DOHH2 (cell line): ENCODE measurements at regions not wholly inside any gene's neighbourhood (a gene's known extent, or its start where the extent isn't known, plus 50 kb on each side); places are given as distances from the start of the nearest gene placed in this dataset.

Experiments
- H3F3A ChIP-seq: fragments of 200-600 bp; sonication (generic), shearing (Covaris generic); 2 replicates; pipeline ENCODE4 v1.6.0; 2016; ENCODE audit warnings: antibody characterized with exemption, mild to moderate bottlenecking; ENCODE audit not compliant: control insufficient read depth, insufficient read depth
- H3K27ac ChIP-seq: fragments of 200-600 bp; sonication (generic); 2 replicates; pipeline ENCODE4 v1.5.1; 2014; ENCODE audit warnings: low read depth, mild to moderate bottlenecking, low read length, moderate library complexity
- H3K27me3 ChIP-seq: fragments of 200-600 bp; sonication (generic); 2 replicates; pipeline ENCODE4 v1.6.1; 2014; ENCODE audit warnings: mild to moderate bottlenecking, low read length, mixed read lengths; ENCODE audit not compliant: control insufficient read depth
- H3K36me3 ChIP-seq: fragments of 200-600 bp; sonication (generic); 2 replicates; pipeline ENCODE4 v1.6.1; 2014; ENCODE audit warnings: mild to moderate bottlenecking, low read length, moderate library complexity, mixed read lengths; ENCODE audit not compliant: control insufficient read depth
- H3K4me1 ChIP-seq: fragments of 200-600 bp; sonication (generic); 2 replicates; pipeline ENCODE4 v1.6.1; 2014; ENCODE audit warnings: mild to moderate bottlenecking, low read length, mixed read lengths; ENCODE audit not compliant: control insufficient read depth
- H3K4me2 ChIP-seq: fragments of 200-600 bp; sonication (generic); 2 replicates; pipeline ENCODE4 v1.6.0; 2014; ENCODE audit warnings: mild to moderate bottlenecking, low read length, moderate library complexity
- H3K4me3 ChIP-seq: fragments of 200-600 bp; sonication (generic); 2 replicates; pipeline ENCODE4 v1.5.1; 2014; ENCODE audit warnings: mild to moderate bottlenecking, low read length, mixed read lengths
- H3K79me2 ChIP-seq: fragments of 200-600 bp; sonication (generic); 2 replicates; pipeline ENCODE4 v1.6.1; 2014; ENCODE audit warnings: mild to moderate bottlenecking, low read length, mixed read lengths; ENCODE audit not compliant: control insufficient read depth
- H3K9me2 ChIP-seq: fragments of 200-600 bp; sonication (generic); replicated peaks from 2 replicates; pipeline ENCODE4 v1.6.1; 2014; ENCODE audit warnings: mild to moderate bottlenecking, low read length, mixed read lengths; ENCODE audit not compliant: control insufficient read depth
- H3K9me3 ChIP-seq: fragments of 200-600 bp; sonication (generic); 2 replicates; pipeline ENCODE4 v1.6.1; 2014; ENCODE audit warnings: antibody characterized with exemption, low read length, mixed read lengths; ENCODE audit not compliant: control insufficient read depth, insufficient read depth
- H4K20me1 ChIP-seq: fragments of 200-600 bp; sonication (generic); 2 replicates; pipeline ENCODE4 v1.6.0; 2014; ENCODE audit warnings: low read depth, mild to moderate bottlenecking, antibody characterized with exemption, low read length, moderate library complexity; ENCODE audit not compliant: control insufficient read depth, insufficient read depth
- CTCF ChIP-seq: fragments of 200-600 bp; sonication (generic); IDR thresholded peaks from one replicate; pipeline ENCODE4 v1.5.1; 2014; ENCODE audit warnings: antibody characterized with exemption, mild to moderate bottlenecking, low read depth, low read length; ENCODE audit not compliant: poor library complexity, severe bottlenecking
- EZH2phosphoT487 ChIP-seq: fragments of 200-600 bp; sonication (generic); IDR thresholded peaks from 2 replicates; pipeline ENCODE4 v1.6.1; 2017; ENCODE audit warnings: borderline replicate concordance, mild to moderate bottlenecking, antibody characterized with exemption, low read length, moderate library complexity, mixed read lengths

GRCh38 chr17:74134991-74135390, 68.5 kb upstream of the RPL38 start:
- no peaks in the 10 kb centered on the region for H3K79me2 ChIP-seq
- no peaks in the 10 kb centered on the region for H3K9me2 ChIP-seq
- TF ChIP-seq EZH2phosphoT487: no peak
- no peak for TF ChIP-seq CTCF

GRCh38 chr17:74135391-74136167, 67.9 kb upstream of the RPL38 start:
- no peak for TF ChIP-seq CTCF
- TF ChIP-seq EZH2phosphoT487: no peak
- Histone ChIP-seq H3F3A (no peaks in the 10 kb centered on the region), H3K4me3 (no peak overlapping the region), H4K20me1 (no peaks in the 10 kb centered on the region), H3K9me3 (no peaks in the 10 kb centered on the region), H3K9me2 (no peaks in the 10 kb centered on the region), H3K79me2 (no peaks in the 10 kb centered on the region), H3K36me3 (no peaks in the 10 kb centered on the region), H3K27ac (no peak overlapping the region), H3K4me1 (no peaks in the 10 kb centered on the region), H3K27me3 (peaks cover 14% of the 10 kb centered on the region), H3K4me2 (no peak overlapping the region)

More at GRCh38 chr17:74134991-74135390, 68.5 kb upstream of the RPL38 start:
- no peak overlapping the region for H3K4me2 ChIP-seq
- no peak overlapping the region for H3K27ac ChIP-seq
- no peaks in the 10 kb centered on the region for H3K4me1 ChIP-seq
- no peaks in the 10 kb centered on the region for H3K36me3 ChIP-seq
- no peak overlapping the region for H3K4me3 ChIP-seq
- H3K27me3 ChIP-seq: peaks cover 14% of the 10 kb centered on the region
- H3F3A ChIP-seq: no peaks in the 10 kb centered on the region
- H3K9me3 ChIP-seq: no peaks in the 10 kb centered on the region
- no peaks in the 10 kb centered on the region for H4K20me1 ChIP-seq

GRCh38 chr17:74137416-74137815, 66.1 kb upstream of the RPL38 start:
- Histone ChIP-seq H3F3A (no peaks in the 10 kb centered on the region), H3K27ac (no peak overlapping the region), H3K9me3 (peaks cover 6% of the 10 kb centered on the region; the same call in 1 of the 2 replicates), H3K9me2 (no peaks in the 10 kb centered on the region), H3K79me2 (no peaks in the 10 kb centered on the region), H4K20me1 (no peaks in the 10 kb centered on the region), H3K36me3 (no peaks in the 10 kb centered on the region), H3K4me1 (no peaks in the 10 kb centered on the region), H3K27me3 (peaks cover 13% of the 10 kb centered on the region), H3K4me2 (no peak overlapping the region), H3K4me3 (no peak overlapping the region)
- no peak for TF ChIP-seq CTCF
- TF ChIP-seq EZH2phosphoT487: no peak
